ENCODE measurements at regions not wholly inside any gene's neighbourhood (a gene's known extent, or its start where the extent isn't known, plus 50 kb on each side); places are given as distances from the start of the nearest gene placed in this dataset.
"Not testable (repeated sequence)": the region's sequence is repeated elsewhere in the genome, so short reads cannot be mapped to it uniquely, and the experiment has no call there.

DNA sequence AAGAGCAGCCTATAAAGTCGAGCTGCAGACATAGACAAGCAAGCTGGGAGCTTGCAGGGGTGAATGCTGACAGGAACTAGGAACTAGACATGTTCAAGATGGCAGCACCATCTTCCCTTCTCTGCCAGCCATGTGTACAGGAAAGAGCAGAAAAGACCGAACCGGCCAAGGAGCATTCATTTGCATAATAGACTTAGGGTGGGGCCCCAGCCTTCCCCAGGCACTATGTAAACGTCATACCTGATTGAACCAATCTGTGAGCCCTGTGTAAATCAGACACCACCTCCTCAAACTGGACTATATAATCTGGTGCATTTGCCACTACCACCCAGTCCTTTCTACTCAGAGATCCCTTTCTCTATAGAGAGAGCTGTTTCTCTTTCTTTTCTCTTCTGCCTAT, 106.9 kb upstream of the FAM3C start:
- Histone ChIP-seq H3K27ac (ENCODE audit: low read depth in 2 of 2, low read length in 2 of 2) (no peak overlapping the region), H3K27me3 (ENCODE audit: control insufficient read depth in 2 of 2, insufficient read depth in 2 of 2, low read length in 2 of 2) (no peaks in the 10 kb centered on the region), H3K4me1 (ENCODE audit: control insufficient read depth in 2 of 2, insufficient read depth in 2 of 2, low read length in 2 of 2) (peaks cover 0 to 2% of the 10 kb centered on the region in 2 donors), H3K4me3 (ENCODE audit: low read length in 2 of 2) (no peak overlapping the region), H3K36me3 (ENCODE audit: control insufficient read depth in 2 of 2, insufficient read depth in 2 of 2, low read length in 2 of 2) (no peaks in the 10 kb centered on the region), H3K9ac (ENCODE audit: low read depth in 1 of 2, low read length in 2 of 2) (no peak overlapping the region), H3K9me3 (ENCODE audit: control insufficient read depth in 2 of 2, low read length in 2 of 2) (peaks cover 9 to 14% of the 10 kb centered on the region in 2 donors)

DNA sequence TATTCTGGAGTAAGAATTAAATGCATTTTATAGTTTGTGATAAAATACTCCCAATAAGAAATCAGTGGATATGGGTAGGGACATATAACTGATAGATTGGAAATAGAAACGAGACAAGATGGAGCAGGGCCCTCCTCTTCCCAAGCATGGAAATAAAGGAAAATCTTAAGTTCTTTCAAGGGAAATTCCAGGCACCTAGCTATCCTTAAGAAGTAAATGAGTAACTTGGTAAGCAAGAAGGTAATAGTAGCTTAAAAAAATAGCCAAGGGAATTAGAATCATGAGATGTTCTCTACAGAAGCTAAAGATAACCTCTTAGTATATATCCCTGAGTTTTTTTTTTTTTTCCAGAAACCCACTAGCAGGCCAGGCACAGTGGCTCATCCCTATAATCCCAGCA, 105.5 kb upstream of the FAM3C start:
- Histone ChIP-seq H3K27me3 (ENCODE audit: control insufficient read depth in 2 of 2, insufficient read depth in 2 of 2, low read length in 2 of 2) (no peaks in the 10 kb centered on the region), H3K36me3 (ENCODE audit: control insufficient read depth in 2 of 2, insufficient read depth in 2 of 2, low read length in 2 of 2) (no peaks in the 10 kb centered on the region), H3K27ac (ENCODE audit: low read depth in 2 of 2, low read length in 2 of 2) (no peak overlapping the region), H3K9me3 (ENCODE audit: control insufficient read depth in 2 of 2, low read length in 2 of 2) (peaks cover 9 to 11% of the 10 kb centered on the region in 2 donors), H3K4me1 (ENCODE audit: control insufficient read depth in 2 of 2, insufficient read depth in 2 of 2, low read length in 2 of 2) (peaks cover 0 to 2% of the 10 kb centered on the region in 2 donors), H3K9ac (ENCODE audit: low read depth in 1 of 2, low read length in 2 of 2) (no peak overlapping the region), H3K4me3 (ENCODE audit: low read length in 2 of 2) (no peak overlapping the region)

DNA sequence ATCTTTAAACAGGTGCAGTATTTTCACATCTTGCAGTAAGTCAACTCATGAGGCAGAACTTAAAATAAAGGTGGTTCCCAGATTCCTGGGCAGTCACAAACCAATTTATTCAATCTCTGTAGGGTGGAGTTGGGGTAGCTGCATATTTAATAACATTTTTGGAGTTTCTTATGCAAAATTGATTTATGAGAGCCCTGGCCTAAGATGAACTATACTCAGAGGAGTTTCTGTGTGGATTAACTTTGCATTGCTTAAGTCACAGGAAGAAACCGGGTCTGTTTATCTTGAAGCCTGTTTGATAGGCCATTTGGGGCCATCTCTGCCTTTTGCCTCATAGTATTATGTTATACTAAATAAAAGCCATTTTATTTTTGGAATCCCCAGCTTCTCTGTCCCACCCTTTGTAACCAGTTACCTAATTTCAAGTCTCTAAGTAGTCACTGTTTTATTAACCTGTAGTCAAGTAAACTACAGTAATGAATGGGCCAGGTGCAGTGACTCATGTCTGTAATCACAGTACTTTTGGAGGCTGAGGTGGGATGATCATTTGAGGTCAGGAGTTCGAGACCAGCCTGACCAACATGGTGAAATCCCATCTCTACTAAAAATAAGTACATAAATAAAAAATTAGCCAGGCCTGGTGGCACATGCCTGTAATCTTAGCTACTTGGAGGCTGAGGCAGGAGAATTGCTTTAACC, 104.4 kb upstream of the FAM3C start:
- H3K9ac ChIP-seq (ENCODE audit: low read depth in 1 of 2, low read length in 2 of 2), result no peak overlapping the region
- peaks cover 7 to 9% of the 10 kb centered on the region in 2 donors for H3K9me3 ChIP-seq (ENCODE audit: control insufficient read depth in 2 of 2, low read length in 2 of 2)
- peaks cover 0 to 6% of the 10 kb centered on the region in 2 donors for H3K4me1 ChIP-seq (ENCODE audit: control insufficient read depth in 2 of 2, insufficient read depth in 2 of 2, low read length in 2 of 2)
- no peaks in the 10 kb centered on the region for H3K36me3 ChIP-seq (ENCODE audit: control insufficient read depth in 2 of 2, insufficient read depth in 2 of 2, low read length in 2 of 2)
- H3K27me3 ChIP-seq (ENCODE audit: control insufficient read depth in 2 of 2, insufficient read depth in 2 of 2, low read length in 2 of 2), result no peaks in the 10 kb centered on the region
- no peak overlapping the region for H3K4me3 ChIP-seq (ENCODE audit: low read length in 2 of 2)
- no peak overlapping the region for H3K27ac ChIP-seq (ENCODE audit: low read depth in 2 of 2, low read length in 2 of 2)

DNA sequence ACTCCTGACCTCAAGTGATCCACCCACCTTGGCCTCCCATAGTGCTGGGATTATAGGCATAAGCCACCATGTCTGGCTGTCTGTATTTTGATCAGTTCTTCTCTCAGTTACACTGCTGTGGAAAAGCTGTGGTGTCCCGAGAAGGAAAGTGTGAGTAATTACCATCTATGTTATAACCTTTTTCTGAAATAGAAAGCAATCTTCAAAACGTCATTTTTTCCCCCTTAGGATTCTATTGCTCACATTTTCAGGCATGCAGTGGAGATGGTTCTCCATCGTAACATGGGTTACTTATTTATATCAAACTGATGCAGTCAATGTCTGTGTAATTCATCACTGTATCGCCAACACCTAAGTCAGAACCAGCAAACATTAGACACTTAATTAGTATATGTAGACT, 103.5 kb upstream of the FAM3C start:
- no peak overlapping the region for H3K4me3 ChIP-seq (ENCODE audit: low read length in 2 of 2)

DNA sequence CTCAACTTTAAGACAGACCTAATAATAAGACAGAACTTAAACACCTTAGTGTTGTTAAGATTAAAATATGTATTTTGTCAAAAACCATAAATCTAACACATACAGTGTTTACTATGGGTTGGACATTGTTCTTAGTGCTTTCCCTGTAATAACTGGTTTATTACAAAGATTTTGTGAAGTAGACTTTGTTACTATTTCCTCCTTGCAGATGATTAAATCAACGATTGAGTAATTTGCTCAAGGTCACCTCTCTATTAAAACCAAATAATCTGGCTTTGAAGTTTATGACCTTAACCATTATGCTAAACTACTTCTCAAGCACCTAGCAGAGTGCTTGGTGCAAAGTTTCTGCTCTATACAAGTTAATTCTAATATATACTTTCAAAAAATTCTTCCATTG, 102.7 kb upstream of the FAM3C start:
- no peaks in the 10 kb centered on the region for H3K36me3 ChIP-seq (ENCODE audit: control insufficient read depth in 2 of 2, insufficient read depth in 2 of 2, low read length in 2 of 2)
- H3K27me3 ChIP-seq (ENCODE audit: control insufficient read depth in 2 of 2, insufficient read depth in 2 of 2, low read length in 2 of 2), result no peaks in the 10 kb centered on the region

More for the DNA sequence above, 103.5 kb upstream of the FAM3C start:
- Histone ChIP-seq H3K9ac (ENCODE audit: low read depth in 1 of 2, low read length in 2 of 2) (no peak overlapping the region), H3K4me1 (ENCODE audit: control insufficient read depth in 2 of 2, insufficient read depth in 2 of 2, low read length in 2 of 2) (peaks cover 0 to 6% of the 10 kb centered on the region in 2 donors), H3K9me3 (ENCODE audit: control insufficient read depth in 2 of 2, low read length in 2 of 2) (peaks cover 0 to 2% of the 10 kb centered on the region in 2 donors), H3K27ac (ENCODE audit: low read depth in 2 of 2, low read length in 2 of 2) (no peak overlapping the region), H3K27me3 (ENCODE audit: control insufficient read depth in 2 of 2, insufficient read depth in 2 of 2, low read length in 2 of 2) (no peaks in the 10 kb centered on the region), H3K36me3 (ENCODE audit: control insufficient read depth in 2 of 2, insufficient read depth in 2 of 2, low read length in 2 of 2) (no peaks in the 10 kb centered on the region)

GRCh38 chr7:121497545-121497944, 101.4 kb upstream of the FAM3C start:
- not testable (repeated sequence) for H3K9me3 ChIP-seq (ENCODE audit: control insufficient read depth in 2 of 2, low read length in 2 of 2); H3K36me3 ChIP-seq (ENCODE audit: control insufficient read depth in 2 of 2, insufficient read depth in 2 of 2, low read length in 2 of 2); H3K27me3 ChIP-seq (ENCODE audit: control insufficient read depth in 2 of 2, insufficient read depth in 2 of 2, low read length in 2 of 2); H3K27ac ChIP-seq (ENCODE audit: low read depth in 2 of 2, low read length in 2 of 2); H3K4me1 ChIP-seq (ENCODE audit: control insufficient read depth in 2 of 2, insufficient read depth in 2 of 2, low read length in 2 of 2); H3K9ac ChIP-seq (ENCODE audit: low read depth in 1 of 2, low read length in 2 of 2); H3K4me3 ChIP-seq (ENCODE audit: low read length in 2 of 2)

More for the DNA sequence above, 102.7 kb upstream of the FAM3C start:
- H3K9ac ChIP-seq (ENCODE audit: low read depth in 1 of 2, low read length in 2 of 2), result no peak overlapping the region
- no peaks in the 10 kb centered on the region for H3K9me3 ChIP-seq (ENCODE audit: control insufficient read depth in 2 of 2, low read length in 2 of 2)
- H3K4me1 ChIP-seq (ENCODE audit: control insufficient read depth in 2 of 2, insufficient read depth in 2 of 2, low read length in 2 of 2), result peaks cover 0 to 6% of the 10 kb centered on the region in 2 donors
- no peak overlapping the region for H3K4me3 ChIP-seq (ENCODE audit: low read length in 2 of 2)
- H3K27ac ChIP-seq (ENCODE audit: low read depth in 2 of 2, low read length in 2 of 2), result no peak overlapping the region

DNA sequence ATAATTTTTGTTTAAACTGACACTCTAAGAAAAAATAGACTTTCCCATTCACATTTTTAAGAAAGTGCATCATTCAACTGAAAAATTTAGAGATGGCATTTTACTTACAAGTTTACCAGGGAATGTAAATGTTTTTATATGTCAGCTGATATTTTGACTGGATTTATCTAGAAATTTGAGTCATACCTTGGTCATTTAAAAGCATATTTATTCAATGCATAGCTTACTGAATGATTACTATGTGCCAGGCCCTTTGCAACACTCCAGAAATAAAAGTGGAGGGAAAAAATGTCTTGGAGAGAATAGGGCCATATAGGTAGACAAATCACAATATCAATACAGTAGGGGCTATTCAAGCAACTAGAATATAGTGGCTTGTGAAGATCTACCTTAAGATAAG, 98.4 kb upstream of the FAM3C start:
- Histone ChIP-seq H3K36me3 (ENCODE audit: control insufficient read depth in 2 of 2, insufficient read depth in 2 of 2, low read length in 2 of 2) (no peaks in the 10 kb centered on the region), H3K4me3 (ENCODE audit: low read length in 2 of 2) (no peak overlapping the region), H3K9me3 (ENCODE audit: control insufficient read depth in 2 of 2, low read length in 2 of 2) (no peaks in the 10 kb centered on the region), H3K4me1 (ENCODE audit: control insufficient read depth in 2 of 2, insufficient read depth in 2 of 2, low read length in 2 of 2) (peaks cover 0 to 6% of the 10 kb centered on the region in 2 donors), H3K27ac (ENCODE audit: low read depth in 2 of 2, low read length in 2 of 2) (no peak overlapping the region), H3K9ac (ENCODE audit: low read depth in 1 of 2, low read length in 2 of 2) (no peak overlapping the region), H3K27me3 (ENCODE audit: control insufficient read depth in 2 of 2, insufficient read depth in 2 of 2, low read length in 2 of 2) (no peaks in the 10 kb centered on the region)

DNA sequence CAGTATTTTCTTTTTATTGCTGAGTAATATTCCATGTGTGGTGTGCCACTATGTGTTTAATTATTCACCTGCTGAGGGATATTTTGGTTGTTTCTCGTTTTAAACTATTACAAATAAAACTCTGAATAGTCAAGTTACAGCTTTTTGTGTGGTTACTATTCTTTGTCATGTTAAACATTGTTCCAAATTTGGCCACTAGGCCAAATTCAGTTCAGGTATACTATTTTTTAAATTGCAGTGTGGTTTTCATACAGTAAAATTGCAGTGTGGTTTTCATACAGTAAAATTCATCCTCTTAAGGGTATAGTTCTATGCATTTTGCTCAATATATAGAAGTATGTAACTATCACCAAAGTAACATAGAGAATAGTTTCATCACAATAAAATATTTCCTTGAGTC, 97.4 kb upstream of the FAM3C start:
- peaks cover 0 to 4% of the 10 kb centered on the region in 2 donors for H3K4me1 ChIP-seq (ENCODE audit: control insufficient read depth in 2 of 2, insufficient read depth in 2 of 2, low read length in 2 of 2)
- no peak overlapping the region for H3K9ac ChIP-seq (ENCODE audit: low read depth in 1 of 2, low read length in 2 of 2)
- no peaks in the 10 kb centered on the region for H3K36me3 ChIP-seq (ENCODE audit: control insufficient read depth in 2 of 2, insufficient read depth in 2 of 2, low read length in 2 of 2)
- H3K27ac ChIP-seq (ENCODE audit: low read depth in 2 of 2, low read length in 2 of 2), result no peak overlapping the region
- no peaks in the 10 kb centered on the region for H3K27me3 ChIP-seq (ENCODE audit: control insufficient read depth in 2 of 2, insufficient read depth in 2 of 2, low read length in 2 of 2)
- H3K4me3 ChIP-seq (ENCODE audit: low read length in 2 of 2), result no peak overlapping the region
- H3K9me3 ChIP-seq (ENCODE audit: control insufficient read depth in 2 of 2, low read length in 2 of 2), result no peaks in the 10 kb centered on the region

DNA sequence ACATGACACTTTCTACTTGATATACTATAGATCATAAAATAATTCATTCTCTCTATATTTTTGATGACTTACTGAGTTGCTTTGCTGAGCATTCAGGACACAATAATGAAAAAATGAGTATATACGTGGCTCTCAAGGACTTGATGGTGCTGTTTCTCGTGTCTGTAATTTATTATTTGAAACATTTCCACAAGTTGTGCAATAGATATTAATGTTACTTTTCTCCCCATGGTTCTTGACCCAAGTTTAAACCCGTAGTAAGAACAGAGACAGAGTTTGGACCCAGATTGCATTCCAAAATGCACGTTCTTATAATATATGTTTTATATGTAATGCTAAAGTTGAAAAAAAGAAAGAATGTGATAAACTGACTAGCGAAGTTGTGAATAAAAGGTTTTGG, 94.2 kb upstream of the FAM3C start:
- no peaks in the 10 kb centered on the region for H3K4me1 ChIP-seq (ENCODE audit: control insufficient read depth in 2 of 2, insufficient read depth in 2 of 2, low read length in 2 of 2)

GRCh38 chr7:121489440-121489839, 93.3 kb upstream of the FAM3C start:
- Histone ChIP-seq H3K27me3 (ENCODE audit: control insufficient read depth in 2 of 2, insufficient read depth in 2 of 2, low read length in 2 of 2) (no peaks in the 10 kb centered on the region), H3K36me3 (ENCODE audit: control insufficient read depth in 2 of 2, insufficient read depth in 2 of 2, low read length in 2 of 2) (no peaks in the 10 kb centered on the region), H3K4me3 (ENCODE audit: low read length in 2 of 2) (no peak overlapping the region), H3K9ac (ENCODE audit: low read depth in 1 of 2, low read length in 2 of 2) (no peak overlapping the region), H3K9me3 (ENCODE audit: control insufficient read depth in 2 of 2, low read length in 2 of 2) (no peaks in the 10 kb centered on the region), H3K4me1 (ENCODE audit: control insufficient read depth in 2 of 2, insufficient read depth in 2 of 2, low read length in 2 of 2) (no peaks in the 10 kb centered on the region), H3K27ac (ENCODE audit: low read depth in 2 of 2, low read length in 2 of 2) (no peak overlapping the region)

More for the DNA sequence above, 94.2 kb upstream of the FAM3C start:
- H3K9me3 ChIP-seq (ENCODE audit: control insufficient read depth in 2 of 2, low read length in 2 of 2), result no peaks in the 10 kb centered on the region
- no peak overlapping the region for H3K27ac ChIP-seq (ENCODE audit: low read depth in 2 of 2, low read length in 2 of 2)
- no peak overlapping the region for H3K9ac ChIP-seq (ENCODE audit: low read depth in 1 of 2, low read length in 2 of 2)
- H3K4me3 ChIP-seq (ENCODE audit: low read length in 2 of 2), result no peak overlapping the region
- no peaks in the 10 kb centered on the region for H3K27me3 ChIP-seq (ENCODE audit: control insufficient read depth in 2 of 2, insufficient read depth in 2 of 2, low read length in 2 of 2)
- no peaks in the 10 kb centered on the region for H3K36me3 ChIP-seq (ENCODE audit: control insufficient read depth in 2 of 2, insufficient read depth in 2 of 2, low read length in 2 of 2)
